HEK293 (cell line): ENCODE measurements at regions not wholly inside any gene's neighbourhood (a gene's known extent, or its start where the extent isn't known, plus 50 kb on each side); places are given as distances from the start of the nearest gene placed in this dataset.

Experiments
- CTCF ChIA-PET: fragments of 350-600 bp; formaldehyde crosslinking; extraction: SDS; loops from one replicate; lab custom pipeline; 2021; ENCODE audit warnings: antibody characterized with exemption; lab: Yijun Ruan, JAX
- POLR2A ChIA-PET: fragments of 300-600 bp; formaldehyde crosslinking; extraction: SDS; loops from one replicate; lab custom pipeline; 2020; ENCODE audit warnings: antibody characterized with exemption, inconsistent platforms; lab: Yijun Ruan, JAX
- H3K27ac ChIP-seq: fragments of 200-500 bp; sonication (Bioruptor generic); 2 replicates; pipeline ENCODE4 v1.5.1; 2014; ENCODE audit warnings: low read depth, low read length, control low read depth, inconsistent platforms; ENCODE audit errors: extremely low read depth
- H3K36me3 ChIP-seq, 2 experiments: fragments of 200-500 bp in 1 of 2; sonication (Bioruptor generic) in 1 of 2; 1 replicate in 1 of 2; 2 replicates in 1 of 2; pipeline ENCODE4 v1.5.1; 2014 to 2017; ENCODE audit warnings: inconsistent platforms in 2 of 2, low read length in 2 of 2; ENCODE audit not compliant: control insufficient read depth in 2 of 2, insufficient read depth in 1 of 2
- H3K4me1 ChIP-seq: fragments of 200-500 bp; sonication (Bioruptor generic); 2 replicates; pipeline ENCODE4 v1.5.1; 2014; ENCODE audit warnings: mild to moderate bottlenecking, low read length, inconsistent platforms; ENCODE audit not compliant: control insufficient read depth, insufficient read depth
- H3K4me3 ChIP-seq: 2 replicates; pipeline ENCODE4 v1.5.1; 2011; ENCODE audit warnings: low read depth, mild to moderate bottlenecking, control low read depth, low read length, moderate library complexity
- H3K9me3 ChIP-seq: fragments of 200-500 bp; sonication (Bioruptor generic); 2 replicates; pipeline ENCODE4 v1.5.1; 2014; ENCODE audit warnings: low read depth, low read length, inconsistent platforms; ENCODE audit not compliant: control insufficient read depth, insufficient read depth
- GLI2 ChIP-seq: fragments of 450-650 bp; formaldehyde crosslinking; IDR thresholded peaks from 2 replicates; pipeline ENCODE4; 2017; ENCODE audit warnings: missing biosample characterization, missing genetic modification characterization, low read depth, borderline replicate concordance
- IKZF3 ChIP-seq: fragments of 450-650 bp; IDR thresholded peaks from 2 replicates; pipeline ENCODE4 v1.5.0; 2018; ENCODE audit warnings: missing biosample characterization, mild to moderate bottlenecking, missing genetic modification characterization, moderate library complexity
- OSR2 ChIP-seq: fragments of 450-650 bp; formaldehyde crosslinking; IDR thresholded peaks from 2 replicates; pipeline ENCODE4 v1.5.1; 2016; ENCODE audit warnings: missing biosample characterization, missing genetic modification characterization
- OVOL3 ChIP-seq: fragments of 450-650 bp; formaldehyde crosslinking; IDR thresholded peaks from 2 replicates; pipeline ENCODE4 v1.5.1; 2016; ENCODE audit warnings: missing biosample characterization, missing genetic modification characterization
- SP3 ChIP-seq: fragments of 450-650 bp; formaldehyde crosslinking; IDR thresholded peaks from 2 replicates; pipeline ENCODE4 v1.5.1; 2016; ENCODE audit warnings: missing biosample characterization, missing genetic modification characterization
- SP7 ChIP-seq: fragments of 450-650 bp; formaldehyde crosslinking; IDR thresholded peaks from 2 replicates; pipeline ENCODE4 v1.5.1; 2016; ENCODE audit warnings: missing biosample characterization, missing genetic modification characterization
- TRIM28 ChIP-seq: IDR thresholded peaks from 2 replicates; pipeline ENCODE4 v1.6.1; 2011; ENCODE audit warnings: low read length, control low read depth, borderline replicate concordance
- ZBTB17 ChIP-seq: fragments of 450-650 bp; formaldehyde crosslinking; IDR thresholded peaks from 2 replicates; pipeline ENCODE4 v1.5.1; 2016; ENCODE audit warnings: missing biosample characterization, missing genetic modification characterization
- ZBTB20 ChIP-seq: fragments of 450-650 bp; formaldehyde crosslinking; IDR thresholded peaks from 2 replicates; pipeline ENCODE4 v1.5.1; 2016; ENCODE audit warnings: missing biosample characterization, missing genetic modification characterization
- ZBTB7A ChIP-seq: fragments of 450-650 bp; formaldehyde crosslinking; IDR thresholded peaks from 2 replicates; pipeline ENCODE4 v1.5.1; 2016; ENCODE audit warnings: low read depth, missing biosample characterization, missing genetic modification characterization
- ZNF10 ChIP-seq: fragments of 450-650 bp; formaldehyde crosslinking; IDR thresholded peaks from 2 replicates; pipeline ENCODE4 v1.5.1; 2017; ENCODE audit warnings: missing biosample characterization, missing genetic modification characterization
- ZNF138 ChIP-seq: fragments of 450-650 bp; formaldehyde crosslinking; IDR thresholded peaks from 2 replicates; pipeline ENCODE4 v1.5.1; 2016; ENCODE audit warnings: missing biosample characterization, missing genetic modification characterization, borderline replicate concordance
- ZNF169 ChIP-seq: fragments of 450-650 bp; formaldehyde crosslinking; IDR thresholded peaks from 2 replicates; pipeline ENCODE4 v1.5.1; 2016; ENCODE audit warnings: missing biosample characterization, missing genetic modification characterization
- ZNF175 ChIP-seq: fragments of 450-650 bp; formaldehyde crosslinking; IDR thresholded peaks from 2 replicates; pipeline ENCODE4 v1.5.1; 2016; ENCODE audit warnings: missing biosample characterization, missing genetic modification characterization
- ZNF184 ChIP-seq: fragments of 450-650 bp; IDR thresholded peaks from 2 replicates; pipeline ENCODE4 v1.5.1; 2018; ENCODE audit warnings: missing biosample characterization, mild to moderate bottlenecking, missing genetic modification characterization
- ZNF19 ChIP-seq: fragments of 450-650 bp; formaldehyde crosslinking; IDR thresholded peaks from 2 replicates; pipeline ENCODE4; 2016; ENCODE audit warnings: missing biosample characterization, missing genetic modification characterization, low read depth
- ZNF211 ChIP-seq: fragments of 450-650 bp; formaldehyde crosslinking; IDR thresholded peaks from 2 replicates; pipeline ENCODE4 v1.5.1; 2016; ENCODE audit warnings: low read depth, missing biosample characterization, missing genetic modification characterization
- ZNF324 ChIP-seq: fragments of 450-650 bp; formaldehyde crosslinking; IDR thresholded peaks from 2 replicates; pipeline ENCODE4 v1.5.1; 2016; ENCODE audit warnings: missing biosample characterization, missing genetic modification characterization
- ZNF394 ChIP-seq: fragments of 450-650 bp; formaldehyde crosslinking; IDR thresholded peaks from 2 replicates; pipeline ENCODE4 v1.5.1; 2016; ENCODE audit warnings: missing biosample characterization, missing genetic modification characterization, mild to moderate bottlenecking, moderate library complexity, borderline replicate concordance
- ZNF560 ChIP-seq: fragments of 450-650 bp; formaldehyde crosslinking; IDR thresholded peaks from 2 replicates; pipeline ENCODE4 v1.5.1; 2017; ENCODE audit warnings: missing biosample characterization, missing genetic modification characterization, borderline replicate concordance
- ZNF561 ChIP-seq: fragments of 450-650 bp; IDR thresholded peaks from 2 replicates; pipeline ENCODE4 v1.5.1; 2018; ENCODE audit warnings: missing biosample characterization, missing genetic modification characterization, borderline replicate concordance
- ZNF629 ChIP-seq: fragments of 450-650 bp; formaldehyde crosslinking; IDR thresholded peaks from 2 replicates; pipeline ENCODE4 v1.5.1; 2017; ENCODE audit warnings: missing biosample characterization, missing genetic modification characterization
- ZNF639 ChIP-seq: fragments of 450-650 bp; formaldehyde crosslinking; IDR thresholded peaks from 2 replicates; pipeline ENCODE4 v1.5.1; 2016; ENCODE audit warnings: missing biosample characterization, missing genetic modification characterization
- ZSCAN5A ChIP-seq: fragments of 450-650 bp; formaldehyde crosslinking; IDR thresholded peaks from 2 replicates; pipeline ENCODE4 v1.5.1; 2016; ENCODE audit warnings: missing biosample characterization, missing genetic modification characterization
- TF ChIP-seq, protein P1 (sequence below): fragments of 450-650 bp; formaldehyde crosslinking; IDR thresholded peaks from 2 replicates; pipeline ENCODE4 v1.5.1; 2016; ENCODE audit warnings: missing biosample characterization, missing genetic modification characterization
- TF ChIP-seq, protein P2 (sequence below): fragments of 450-650 bp; formaldehyde crosslinking; conservative IDR thresholded peaks from 2 replicates; pipeline ENCODE4 v1.5.1; 2016; ENCODE audit warnings: low read depth, missing biosample characterization, missing genetic modification characterization

GRCh38 chr10:25815236-25815635 is 118.8 kb upstream of the MYO3A start:
- H3K36me3 ChIP-seq = no peaks in the 10 kb centered on the region
- H3K4me1 ChIP-seq = 0 out of 2 replicates have a peak, but pooled peaks cover 3% of the 10 kb centered on the region
- ChIA-PET CTCF (no interaction called here), POLR2A (no interaction called here)
- no peaks in the 10 kb centered on the region for H3K9me3 ChIP-seq
- H3K27ac ChIP-seq = no peak overlapping the region
- TF ChIP-seq GLI2 = no peak
- peak; percentile 34; the same call in 1 of the 2 replicates for TF ChIP-seq SP7 (tag by site-specific recombination)
- 0 out of 2 replicates have a peak, but pooled peaks have one; percentile 14 for TF ChIP-seq ZBTB20 (tag by site-specific recombination)
- TF ChIP-seq ZBTB17 (tag by site-specific recombination) = no peak
- TF ChIP-seq ZNF19 (tag by site-specific recombination) = no peak
- no peak for TF ChIP-seq ZNF561 (tag by site-specific recombination)
- no peak overlapping the region for H3K4me3 ChIP-seq

GRCh38 chr10:25815999-25816768 is 117.8 kb upstream of the MYO3A start:
- no peak overlapping the region for H3K4me3 ChIP-seq
- CTCF ChIA-PET = no interaction called here
- no peaks in the 10 kb centered on the region for H3K36me3 ChIP-seq
- H3K27ac ChIP-seq = no peak overlapping the region
- POLR2A ChIA-PET = no interaction called here
- no peaks in the 10 kb centered on the region for H3K9me3 ChIP-seq
- H3K4me1 ChIP-seq = 0 out of 2 replicates have a peak, but pooled peaks cover 3% of the 10 kb centered on the region
- peak; percentile 65; the same call in 1 of the 2 replicates for TF ChIP-seq TRIM28
- no peak for TF ChIP-seq OVOL3 (tag by site-specific recombination)
- TF ChIP-seq ZNF324 = no peak
- TF ChIP-seq OSR2 = peak; percentile 71
- no peak for TF ChIP-seq ZBTB17 (tag by site-specific recombination)
- TF ChIP-seq ZNF184 (tag by site-specific recombination) = peak; percentile 72
- 0 out of 2 replicates have a peak, but pooled peaks have one; percentile 21 for TF ChIP-seq ZNF639 (tag by site-specific recombination)
- TF ChIP-seq ZNF560 (tag by site-specific recombination) = no peak
- TF ChIP-seq IKZF3 = 0 out of 2 replicates have a peak, but pooled peaks have one; percentile 44
- no peak for TF ChIP-seq ZNF175 (tag by site-specific recombination)
- no peak for TF ChIP-seq ZNF169 (tag by site-specific recombination)
- no peak for TF ChIP-seq ZNF211 (tag by site-specific recombination)
- no peak for TF ChIP-seq ZBTB7A (tag by site-specific recombination)
- TF ChIP-seq ZNF394 (tag by site-specific recombination) = no peak
- TF ChIP-seq ZNF138 (tag by site-specific recombination) = no peak
- TF ChIP-seq ZNF10 (tag by site-specific recombination) = no peak
- no peak for TF ChIP-seq SP3 (tag by site-specific recombination)
- peak; percentile 69 for TF ChIP-seq ZNF629
- TF ChIP-seq ZSCAN5A (tag by site-specific recombination) = no peak
- TF ChIP-seq, protein P1, sequence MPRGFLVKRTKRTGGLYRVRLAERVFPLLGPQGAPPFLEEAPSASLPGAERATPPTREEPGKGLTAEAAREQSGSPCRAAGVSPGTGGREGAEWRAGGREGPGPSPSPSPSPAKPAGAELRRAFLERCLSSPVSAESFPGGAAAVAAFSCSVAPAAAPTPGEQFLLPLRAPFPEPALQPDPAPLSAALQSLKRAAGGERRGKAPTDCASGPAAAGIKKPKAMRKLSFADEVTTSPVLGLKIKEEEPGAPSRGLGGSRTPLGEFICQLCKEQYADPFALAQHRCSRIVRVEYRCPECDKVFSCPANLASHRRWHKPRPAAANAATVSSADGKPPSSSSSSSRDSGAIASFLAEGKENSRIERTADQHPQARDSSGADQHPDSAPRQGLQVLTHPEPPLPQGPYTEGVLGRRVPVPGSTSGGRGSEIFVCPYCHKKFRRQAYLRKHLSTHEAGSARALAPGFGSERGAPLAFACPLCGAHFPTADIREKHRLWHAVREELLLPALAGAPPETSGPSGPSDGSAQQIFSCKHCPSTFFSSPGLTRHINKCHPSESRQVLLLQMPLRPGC (tag by site-specific recombination) = peak; percentile 82
- TF ChIP-seq, protein P2, sequence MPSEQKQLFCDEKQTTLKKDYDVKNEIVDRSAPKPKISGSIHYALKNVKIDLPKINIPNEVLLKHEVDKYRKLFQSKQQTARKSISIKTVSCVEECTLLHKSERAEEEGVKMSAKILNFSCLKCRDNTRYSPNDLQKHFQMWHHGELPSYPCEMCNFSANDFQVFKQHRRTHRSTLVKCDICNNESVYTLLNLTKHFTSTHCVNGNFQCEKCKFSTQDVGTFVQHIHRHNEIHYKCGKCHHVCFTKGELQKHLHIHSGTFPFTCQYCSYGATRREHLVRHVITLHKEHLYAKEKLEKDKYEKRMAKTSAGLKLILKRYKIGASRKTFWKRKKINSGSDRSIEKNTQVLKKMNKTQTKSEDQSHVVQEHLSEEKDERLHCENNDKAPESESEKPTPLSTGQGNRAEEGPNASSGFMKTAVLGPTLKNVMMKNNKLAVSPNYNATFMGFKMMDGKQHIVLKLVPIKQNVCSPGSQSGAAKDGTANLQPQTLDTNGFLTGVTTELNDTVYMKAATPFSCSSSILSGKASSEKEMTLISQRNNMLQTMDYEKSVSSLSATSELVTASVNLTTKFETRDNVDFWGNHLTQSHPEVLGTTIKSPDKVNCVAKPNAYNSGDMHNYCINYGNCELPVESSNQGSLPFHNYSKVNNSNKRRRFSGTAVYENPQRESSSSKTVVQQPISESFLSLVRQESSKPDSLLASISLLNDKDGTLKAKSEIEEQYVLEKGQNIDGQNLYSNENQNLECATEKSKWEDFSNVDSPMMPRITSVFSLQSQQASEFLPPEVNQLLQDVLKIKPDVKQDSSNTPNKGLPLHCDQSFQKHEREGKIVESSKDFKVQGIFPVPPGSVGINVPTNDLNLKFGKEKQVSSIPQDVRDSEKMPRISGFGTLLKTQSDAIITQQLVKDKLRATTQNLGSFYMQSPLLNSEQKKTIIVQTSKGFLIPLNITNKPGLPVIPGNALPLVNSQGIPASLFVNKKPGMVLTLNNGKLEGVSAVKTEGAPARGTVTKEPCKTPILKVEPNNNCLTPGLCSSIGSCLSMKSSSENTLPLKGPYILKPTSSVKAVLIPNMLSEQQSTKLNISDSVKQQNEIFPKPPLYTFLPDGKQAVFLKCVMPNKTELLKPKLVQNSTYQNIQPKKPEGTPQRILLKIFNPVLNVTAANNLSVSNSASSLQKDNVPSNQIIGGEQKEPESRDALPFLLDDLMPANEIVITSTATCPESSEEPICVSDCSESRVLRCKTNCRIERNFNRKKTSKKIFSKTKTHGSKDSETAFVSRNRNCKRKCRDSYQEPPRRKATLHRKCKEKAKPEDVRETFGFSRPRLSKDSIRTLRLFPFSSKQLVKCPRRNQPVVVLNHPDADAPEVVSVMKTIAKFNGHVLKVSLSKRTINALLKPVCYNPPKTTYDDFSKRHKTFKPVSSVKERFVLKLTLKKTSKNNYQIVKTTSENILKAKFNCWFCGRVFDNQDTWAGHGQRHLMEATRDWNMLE (tag by site-specific recombination) = no peak
